HL-60 (cell line): ENCODE measurements at regions not wholly inside any gene's neighbourhood (a gene's known extent, or its start where the extent isn't known, plus 50 kb on each side); places are given as distances from the start of the nearest gene placed in this dataset.

ENCODE experiments used
- DNase-seq, 2 experiments: peaks; one replicate each; pipeline ENCODE4 v3.0.0-alpha.2; 2010 to 2020; ENCODE audit warnings: low read depth in 1 of 2, low spot score in 1 of 2
- H3K27ac ChIP-seq: fragments of 250-450 bp; sonication (Bioruptor Pico); replicated peaks from 2 replicates; pipeline ENCODE4 v1.5.1; 2020; ENCODE audit warnings: mild to moderate bottlenecking, moderate library complexity
- H3K27me3 ChIP-seq: fragments of 250-450 bp; sonication (Bioruptor Pico); 2 replicates; pipeline ENCODE4 v1.5.1; 2021; ENCODE audit warnings: mild to moderate bottlenecking, moderate library complexity; ENCODE audit not compliant: insufficient read depth, poor library complexity, severe bottlenecking
- H3K4me3 ChIP-seq: replicated peaks from 2 replicates; pipeline ENCODE4 v1.5.1; 2011; ENCODE audit warnings: mild to moderate bottlenecking, control low read depth, low read length; ENCODE audit not compliant: insufficient read depth
- GABPA ChIP-seq: IDR thresholded peaks from 2 replicates; pipeline ENCODE4 v1.6.1; 2012; ENCODE audit warnings: low read depth
- POLR2AphosphoS5 ChIP-seq: IDR thresholded peaks from 2 replicates; pipeline ENCODE4 v1.6.1; 2012; ENCODE audit warnings: low read depth
- SPI1 ChIP-seq: IDR thresholded peaks from 2 replicates; pipeline ENCODE4 v1.6.1; 2012; ENCODE audit warnings: low read depth, mild to moderate bottlenecking, borderline replicate concordance
- TF ChIP-seq, protein P1 (sequence below): IDR thresholded peaks from 2 replicates; pipeline ENCODE4 v1.6.1; 2012; ENCODE audit warnings: low read depth; ENCODE audit not compliant: insufficient replicate concordance
- TF ChIP-seq, protein P2 (sequence below): IDR thresholded peaks from one replicate; pipeline ENCODE4 v1.5.1; 2011; ENCODE audit warnings: low read length, control low read depth, inconsistent platforms; ENCODE audit not compliant: insufficient read depth

DNA sequence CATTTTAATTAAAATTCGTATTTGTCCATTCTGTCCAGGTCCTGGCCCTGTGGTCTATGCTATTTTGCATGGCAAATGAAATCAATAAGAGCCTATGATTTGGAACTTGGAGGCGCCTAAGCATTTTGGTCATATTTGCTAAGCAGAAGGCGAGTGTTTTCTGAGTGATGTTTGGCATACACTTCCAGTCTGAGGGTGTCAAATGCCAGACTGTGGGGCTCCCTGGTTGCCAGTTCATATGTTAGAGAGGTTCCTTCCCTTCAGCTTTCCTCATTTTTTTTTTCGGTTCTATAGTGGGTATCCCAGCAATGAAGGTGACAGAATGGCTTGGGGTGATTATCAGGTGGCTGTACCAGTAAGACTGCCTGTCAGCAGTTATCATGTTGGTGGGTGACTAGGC is 1007.8 kb upstream of the WWC1 start:
- H3K4me3 ChIP-seq, result no peak overlapping the region
- H3K27ac ChIP-seq, result no peak overlapping the region
- no peaks in the 10 kb centered on the region for H3K27me3 ChIP-seq
- TF ChIP-seq GABPA, result no peak
- TF ChIP-seq POLR2AphosphoS5, result no peak
- TF ChIP-seq, protein P1, sequence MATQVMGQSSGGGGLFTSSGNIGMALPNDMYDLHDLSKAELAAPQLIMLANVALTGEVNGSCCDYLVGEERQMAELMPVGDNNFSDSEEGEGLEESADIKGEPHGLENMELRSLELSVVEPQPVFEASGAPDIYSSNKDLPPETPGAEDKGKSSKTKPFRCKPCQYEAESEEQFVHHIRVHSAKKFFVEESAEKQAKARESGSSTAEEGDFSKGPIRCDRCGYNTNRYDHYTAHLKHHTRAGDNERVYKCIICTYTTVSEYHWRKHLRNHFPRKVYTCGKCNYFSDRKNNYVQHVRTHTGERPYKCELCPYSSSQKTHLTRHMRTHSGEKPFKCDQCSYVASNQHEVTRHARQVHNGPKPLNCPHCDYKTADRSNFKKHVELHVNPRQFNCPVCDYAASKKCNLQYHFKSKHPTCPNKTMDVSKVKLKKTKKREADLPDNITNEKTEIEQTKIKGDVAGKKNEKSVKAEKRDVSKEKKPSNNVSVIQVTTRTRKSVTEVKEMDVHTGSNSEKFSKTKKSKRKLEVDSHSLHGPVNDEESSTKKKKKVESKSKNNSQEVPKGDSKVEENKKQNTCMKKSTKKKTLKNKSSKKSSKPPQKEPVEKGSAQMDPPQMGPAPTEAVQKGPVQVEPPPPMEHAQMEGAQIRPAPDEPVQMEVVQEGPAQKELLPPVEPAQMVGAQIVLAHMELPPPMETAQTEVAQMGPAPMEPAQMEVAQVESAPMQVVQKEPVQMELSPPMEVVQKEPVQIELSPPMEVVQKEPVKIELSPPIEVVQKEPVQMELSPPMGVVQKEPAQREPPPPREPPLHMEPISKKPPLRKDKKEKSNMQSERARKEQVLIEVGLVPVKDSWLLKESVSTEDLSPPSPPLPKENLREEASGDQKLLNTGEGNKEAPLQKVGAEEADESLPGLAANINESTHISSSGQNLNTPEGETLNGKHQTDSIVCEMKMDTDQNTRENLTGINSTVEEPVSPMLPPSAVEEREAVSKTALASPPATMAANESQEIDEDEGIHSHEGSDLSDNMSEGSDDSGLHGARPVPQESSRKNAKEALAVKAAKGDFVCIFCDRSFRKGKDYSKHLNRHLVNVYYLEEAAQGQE, result no peak
- no peak for DNase-seq

DNA sequence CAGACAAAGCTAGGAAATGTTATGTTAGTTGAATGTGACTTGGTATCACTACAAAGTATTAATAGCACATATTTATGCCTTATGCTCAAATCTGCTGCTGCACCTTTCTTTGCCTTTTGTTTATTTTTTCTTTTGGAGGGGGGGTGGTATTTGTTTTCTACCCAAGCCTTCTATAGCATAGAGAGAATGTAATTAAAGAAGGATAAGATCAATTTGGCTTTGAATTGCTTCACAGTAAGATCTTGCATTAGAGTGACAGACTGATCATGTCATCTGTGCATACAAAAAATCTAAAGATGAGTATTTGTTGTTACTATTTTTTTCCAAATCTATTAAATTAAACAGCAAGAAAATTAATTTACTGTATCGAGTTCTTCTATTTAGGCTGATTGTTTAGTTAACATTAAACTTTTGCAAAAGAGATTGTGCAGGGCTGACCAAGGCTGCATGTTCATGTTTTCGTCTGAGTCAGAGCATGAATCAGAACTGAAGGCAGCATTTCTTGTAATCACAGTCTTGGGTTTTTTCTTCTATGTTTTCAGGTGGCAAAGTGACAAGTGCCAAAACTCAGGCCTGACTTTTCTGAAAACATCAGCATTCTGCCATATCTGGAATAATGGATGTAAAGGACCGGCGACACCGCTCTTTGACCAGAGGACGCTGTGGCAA is 1007.1 kb upstream of the WWC1 start:
- Histone ChIP-seq H3K4me3 (no peak overlapping the region), H3K27me3 (no peaks in the 10 kb centered on the region), H3K27ac (no peak overlapping the region)
- no peak for DNase-seq
- no peak for TF ChIP-seq POLR2AphosphoS5
- TF ChIP-seq, protein P1, result no peak
- no peak for TF ChIP-seq SPI1
- TF ChIP-seq, protein P2, sequence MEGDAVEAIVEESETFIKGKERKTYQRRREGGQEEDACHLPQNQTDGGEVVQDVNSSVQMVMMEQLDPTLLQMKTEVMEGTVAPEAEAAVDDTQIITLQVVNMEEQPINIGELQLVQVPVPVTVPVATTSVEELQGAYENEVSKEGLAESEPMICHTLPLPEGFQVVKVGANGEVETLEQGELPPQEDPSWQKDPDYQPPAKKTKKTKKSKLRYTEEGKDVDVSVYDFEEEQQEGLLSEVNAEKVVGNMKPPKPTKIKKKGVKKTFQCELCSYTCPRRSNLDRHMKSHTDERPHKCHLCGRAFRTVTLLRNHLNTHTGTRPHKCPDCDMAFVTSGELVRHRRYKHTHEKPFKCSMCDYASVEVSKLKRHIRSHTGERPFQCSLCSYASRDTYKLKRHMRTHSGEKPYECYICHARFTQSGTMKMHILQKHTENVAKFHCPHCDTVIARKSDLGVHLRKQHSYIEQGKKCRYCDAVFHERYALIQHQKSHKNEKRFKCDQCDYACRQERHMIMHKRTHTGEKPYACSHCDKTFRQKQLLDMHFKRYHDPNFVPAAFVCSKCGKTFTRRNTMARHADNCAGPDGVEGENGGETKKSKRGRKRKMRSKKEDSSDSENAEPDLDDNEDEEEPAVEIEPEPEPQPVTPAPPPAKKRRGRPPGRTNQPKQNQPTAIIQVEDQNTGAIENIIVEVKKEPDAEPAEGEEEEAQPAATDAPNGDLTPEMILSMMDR, result no peak
- no peak for TF ChIP-seq GABPA

DNA sequence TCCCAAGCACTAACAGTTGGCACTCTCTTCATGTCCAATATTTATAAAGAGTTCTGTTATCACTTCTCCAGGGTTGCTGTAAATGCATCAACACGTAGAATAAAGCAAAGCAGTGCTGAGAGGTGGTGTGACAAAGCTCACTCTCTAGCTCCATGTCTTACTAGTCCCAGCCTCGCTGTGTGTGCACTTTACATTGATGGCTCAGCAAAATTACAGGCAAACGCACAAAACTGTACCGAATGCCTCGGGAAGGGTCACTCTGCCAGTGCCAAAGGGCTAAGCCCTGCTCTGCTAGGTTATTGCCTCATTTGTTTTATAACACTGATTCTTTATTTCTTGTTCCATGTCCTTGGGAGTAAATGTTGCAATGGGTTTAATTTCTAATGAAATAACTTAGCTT is 1005.9 kb upstream of the WWC1 start:
- no peak overlapping the region for H3K27ac ChIP-seq
- no peaks in the 10 kb centered on the region for H3K27me3 ChIP-seq
- no peak overlapping the region for H3K4me3 ChIP-seq
- no peak for DNase-seq
- TF ChIP-seq, protein P2, result no peak
- TF ChIP-seq, protein P1, result no peak
- TF ChIP-seq POLR2AphosphoS5, result no peak
- no peak for TF ChIP-seq GABPA
- no peak for TF ChIP-seq SPI1

DNA sequence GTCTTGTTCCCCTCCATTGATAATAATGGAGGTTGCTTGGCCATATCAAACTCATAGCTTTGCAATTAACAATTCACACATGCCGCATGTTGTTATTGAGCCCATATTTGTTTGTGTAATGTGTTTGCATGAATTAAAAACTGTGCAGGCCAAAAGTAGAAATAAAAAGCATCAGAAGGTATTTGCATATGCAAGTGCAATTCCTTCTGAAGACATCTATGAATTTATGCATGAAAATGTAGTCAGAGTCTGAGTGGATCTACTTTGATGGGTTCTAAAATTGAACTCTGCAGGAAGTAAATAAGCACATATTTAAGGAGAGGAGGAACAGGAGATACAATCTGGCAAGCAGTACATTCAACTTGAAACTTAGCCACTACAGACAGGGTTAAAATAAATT is 1004.6 kb upstream of the WWC1 start:
- Histone ChIP-seq H3K27ac (no peak overlapping the region), H3K27me3 (no peaks in the 10 kb centered on the region), H3K4me3 (no peak overlapping the region)
- DNase-seq, result no peak
- TF ChIP-seq, protein P1, result no peak
- TF ChIP-seq, protein P2, result no peak
- TF ChIP-seq SPI1 (no peak), POLR2AphosphoS5 (no peak), GABPA (no peak)
